Neural progenitor cell (in vitro differentiated cells): ENCODE measurements at regions not wholly inside any gene's neighbourhood (a gene's known extent, or its start where the extent isn't known, plus 50 kb on each side); places are given as distances from the start of the nearest gene placed in this dataset.
A peak's percentile ranks its signal among the peaks of the same experiment; 100 is the strongest.

Experiments used
- DNase-seq: peaks from one replicate; pipeline ENCODE4 v3.0.0-alpha.2; 2016; ENCODE audit warnings: low spot score
- H2AFZ ChIP-seq: fragments of 200-600 bp; sonication (generic); replicated peaks from 2 replicates; pipeline ENCODE4 v1.6.1; 2016; ENCODE audit warnings: antibody characterized with exemption
- H3F3A ChIP-seq: fragments of 200-600 bp; sonication (generic); 2 replicates; pipeline ENCODE4 v1.6.1; 2016; ENCODE audit warnings: antibody characterized with exemption, low read depth
- H3K27ac ChIP-seq: fragments of 200-600 bp; sonication (generic); 2 replicates; pipeline ENCODE4 v1.5.1; 2016; ENCODE audit warnings: mild to moderate bottlenecking
- H3K27me3 ChIP-seq: fragments of 200-600 bp; sonication (generic); 2 replicates; pipeline ENCODE4 v1.6.1; 2016; ENCODE audit warnings: mild to moderate bottlenecking, moderate library complexity
- H3K36me3 ChIP-seq: fragments of 200-600 bp; sonication (generic); 2 replicates; pipeline ENCODE4 v1.5.1; 2016
- H3K4me1 ChIP-seq: fragments of 200-600 bp; sonication (generic); 2 replicates; pipeline ENCODE4 v1.6.1; 2016; ENCODE audit warnings: mixed run types
- H3K4me2 ChIP-seq: fragments of 200-600 bp; sonication (generic); 2 replicates; pipeline ENCODE4 v1.6.1; 2016
- H3K4me3 ChIP-seq: fragments of 200-600 bp; sonication (generic); 2 replicates; pipeline ENCODE4 v1.5.1; 2016
- H3K79me2 ChIP-seq: fragments of 200-600 bp; sonication (generic); 2 replicates; pipeline ENCODE4 v1.6.1; 2016; ENCODE audit warnings: low read depth
- H3K9ac ChIP-seq: fragments of 200-600 bp; sonication (generic); 2 replicates; pipeline ENCODE4 v1.6.1; 2016
- H3K9me3 ChIP-seq: fragments of 200-600 bp; sonication (generic); 2 replicates; pipeline ENCODE4 v1.5.1; 2016; ENCODE audit warnings: low read depth
- H4K20me1 ChIP-seq: fragments of 200-600 bp; sonication (generic); 2 replicates; pipeline ENCODE4 v1.6.1; 2016; ENCODE audit warnings: low read depth
- H3K27ac Mint-ChIP-seq: 3 replicates; pipeline ENCODE4 v1.8.0; 2021; ENCODE audit warnings: mixed read lengths
- H3K27me3 Mint-ChIP-seq: 2 replicates; pipeline ENCODE4 v1.8.0; 2022; ENCODE audit warnings: low read depth, mild to moderate bottlenecking, inconsistent platforms, moderate library complexity, mixed read lengths; ENCODE audit not compliant: insufficient read depth
- H3K36me3 Mint-ChIP-seq: 3 replicates; pipeline ENCODE4 v1.8.0; 2021; ENCODE audit warnings: mixed read lengths
- H3K4me1 Mint-ChIP-seq: 3 replicates; pipeline ENCODE4 v1.8.0; 2021; ENCODE audit warnings: mixed read lengths
- H3K4me3 Mint-ChIP-seq: 3 replicates; pipeline ENCODE4 v1.8.0; 2021; ENCODE audit warnings: mild to moderate bottlenecking, moderate library complexity, mixed read lengths
- H3K9me3 Mint-ChIP-seq: 3 replicates; pipeline ENCODE4 v1.8.0; 2020; ENCODE audit warnings: mixed read lengths
- CTCF ChIP-seq: fragments of 200-600 bp; sonication (generic); IDR thresholded peaks from 2 replicates; pipeline ENCODE4 v1.5.1; 2017; ENCODE audit warnings: antibody characterized with exemption, mild to moderate bottlenecking
- EZH2 ChIP-seq: fragments of 200-600 bp; sonication (generic); IDR thresholded peaks from 2 replicates; pipeline ENCODE4 v1.6.1; 2017; ENCODE audit warnings: antibody characterized with exemption, mild to moderate bottlenecking, moderate library complexity
- EZH2phosphoT487 ChIP-seq: fragments of 200-600 bp; sonication (generic); IDR thresholded peaks from 2 replicates; pipeline ENCODE4 v1.6.1; 2017; ENCODE audit warnings: antibody characterized with exemption

DNA sequence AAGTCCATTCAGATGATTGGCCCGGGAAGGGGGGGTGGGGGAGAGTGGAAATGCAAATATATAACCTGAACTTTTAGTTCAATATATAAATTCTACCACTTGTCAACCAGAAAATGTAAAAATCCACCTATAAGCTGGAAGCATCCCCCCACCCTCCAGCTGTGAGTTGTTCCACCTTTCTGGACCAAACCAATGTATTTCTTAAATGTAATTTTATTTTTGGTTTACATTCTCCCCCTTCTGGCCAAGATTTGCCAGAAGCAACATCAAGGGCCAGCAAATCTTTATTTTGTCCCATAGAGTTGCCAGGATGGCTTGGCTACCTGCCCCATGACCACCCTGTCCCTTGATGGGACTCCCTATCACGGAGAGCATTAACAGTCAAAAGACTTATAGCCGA, 545.7 kb downstream of the TBL1XR1 start:
- Mint-ChIP-seq H3K4me1 (no peaks in the 10 kb centered on the region), H3K36me3 (no peaks in the 10 kb centered on the region), H3K27ac (no peak overlapping the region), H3K4me3 (no peak overlapping the region), H3K27me3 (no peaks in the 10 kb centered on the region), H3K9me3 (peaks cover 3% of the 10 kb centered on the region)
- H2AFZ ChIP-seq, result no peak overlapping the region
- H3K4me3 ChIP-seq, result no peak overlapping the region
- no peak for DNase-seq
- no peak overlapping the region for H3K9ac ChIP-seq
- no peaks in the 10 kb centered on the region for H3K4me1 ChIP-seq
- no peaks in the 10 kb centered on the region for H3K79me2 ChIP-seq
- no peak overlapping the region for H3K27ac ChIP-seq
- no peaks in the 10 kb centered on the region for H4K20me1 ChIP-seq
- no peaks in the 10 kb centered on the region for H3K27me3 ChIP-seq
- H3K36me3 ChIP-seq, result no peaks in the 10 kb centered on the region
- TF ChIP-seq CTCF, result no peak
- no peak for TF ChIP-seq EZH2phosphoT487
- no peak for TF ChIP-seq EZH2
- no peaks in the 10 kb centered on the region for H3F3A ChIP-seq
- no peak overlapping the region for H3K4me2 ChIP-seq
- H3K9me3 ChIP-seq, result no peaks in the 10 kb centered on the region

- no peaks in the 10 kb centered on the region for H3K4me1 Mint-ChIP-seq
- DNase-seq, result no peak
- no peaks in the 10 kb centered on the region for H3K36me3 Mint-ChIP-seq
- H3K9me3 Mint-ChIP-seq, result peaks cover 3% of the 10 kb centered on the region
- H3K9me3 ChIP-seq, result no peaks in the 10 kb centered on the region
- H3K4me3 Mint-ChIP-seq, result no peak overlapping the region
- H4K20me1 ChIP-seq, result no peaks in the 10 kb centered on the region
- H3K27me3 ChIP-seq, result no peaks in the 10 kb centered on the region
- no peak overlapping the region for H3K4me2 ChIP-seq
- TF ChIP-seq CTCF (peak; percentile 30), EZH2phosphoT487 (no peak)
- no peaks in the 10 kb centered on the region for H3F3A ChIP-seq
- H3K36me3 ChIP-seq, result no peaks in the 10 kb centered on the region
- no peak overlapping the region for H3K4me3 ChIP-seq
- H3K9ac ChIP-seq, result no peak overlapping the region
- H3K27ac ChIP-seq, result no peak overlapping the region
- H3K27me3 Mint-ChIP-seq, result no peaks in the 10 kb centered on the region
- H3K27ac Mint-ChIP-seq, result no peak overlapping the region
- no peaks in the 10 kb centered on the region for H3K4me1 ChIP-seq
- H2AFZ ChIP-seq, result no peak overlapping the region
- no peaks in the 10 kb centered on the region for H3K79me2 ChIP-seq
These were observed 546.8 kb downstream of the TBL1XR1 start for GRCh38 chr3:176650478-176650877.

DNA sequence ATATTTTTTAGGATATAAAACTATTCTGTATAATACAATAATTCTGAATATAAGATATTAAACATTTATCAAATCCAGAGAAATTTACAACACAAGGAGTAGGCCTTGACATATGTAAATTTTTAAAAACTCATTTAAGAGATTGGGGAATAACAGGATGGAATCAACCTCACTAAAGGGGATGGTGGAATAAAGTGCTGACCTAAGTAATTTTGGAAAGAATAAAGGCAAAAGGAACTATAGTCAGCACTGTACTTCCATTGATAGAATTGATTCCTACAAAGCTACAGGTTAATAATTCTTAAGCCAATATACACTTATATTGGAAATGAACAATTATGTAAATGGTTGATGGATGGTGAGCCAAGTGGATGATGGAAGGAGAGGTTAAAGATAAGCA, 549.3 kb downstream of the TBL1XR1 start:
- Histone ChIP-seq H3F3A (no peaks in the 10 kb centered on the region), H3K4me2 (no peak overlapping the region), H3K27me3 (no peaks in the 10 kb centered on the region), H3K36me3 (no peaks in the 10 kb centered on the region), H4K20me1 (no peaks in the 10 kb centered on the region), H2AFZ (no peak overlapping the region), H3K79me2 (no peaks in the 10 kb centered on the region), H3K9me3 (no peaks in the 10 kb centered on the region), H3K27ac (no peak overlapping the region), H3K9ac (no peak overlapping the region), H3K4me3 (no peak overlapping the region), H3K4me1 (no peaks in the 10 kb centered on the region)
- DNase-seq, result no peak
- Mint-ChIP-seq H3K27ac (no peak overlapping the region), H3K36me3 (no peaks in the 10 kb centered on the region), H3K27me3 (no peaks in the 10 kb centered on the region), H3K9me3 (peaks cover 3% of the 10 kb centered on the region), H3K4me1 (no peaks in the 10 kb centered on the region), H3K4me3 (no peak overlapping the region)
- TF ChIP-seq EZH2phosphoT487, result no peak
- no peak for TF ChIP-seq EZH2
- TF ChIP-seq CTCF, result no peak

DNA sequence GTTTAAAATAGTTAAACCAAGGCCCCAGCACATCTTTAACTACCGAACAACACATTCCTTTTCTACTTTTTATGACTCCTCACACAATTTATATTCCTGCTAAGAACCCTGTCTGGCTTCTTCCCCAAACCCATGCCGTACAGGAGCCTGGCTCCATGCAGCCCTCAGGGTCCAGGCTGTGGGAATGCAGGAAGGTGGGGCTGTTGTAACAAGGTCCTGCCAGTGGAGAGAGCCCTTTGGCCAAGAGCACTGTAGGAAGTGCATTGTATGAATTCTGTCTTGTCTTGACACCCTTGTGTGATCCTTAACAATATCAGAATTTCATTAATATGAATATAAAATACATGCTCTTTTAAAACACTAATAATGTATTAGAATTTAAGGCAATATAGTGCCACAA, 563.8 kb downstream of the TBL1XR1 start:
- Histone ChIP-seq H3K4me2 (peak overlapping the region; percentile 53), H3K9ac (no peak overlapping the region), H3K9me3 (no peaks in the 10 kb centered on the region), H3K79me2 (no peaks in the 10 kb centered on the region), H3K4me1 (peaks cover 8% of the 10 kb centered on the region), H3F3A (no peaks in the 10 kb centered on the region), H3K27me3 (no peaks in the 10 kb centered on the region), H3K27ac (no peak overlapping the region), H3K36me3 (no peaks in the 10 kb centered on the region), H4K20me1 (no peaks in the 10 kb centered on the region), H3K4me3 (no peak overlapping the region), H2AFZ (peak overlapping the region; percentile 93)
- Mint-ChIP-seq H3K36me3 (no peaks in the 10 kb centered on the region), H3K27ac (no peak overlapping the region), H3K9me3 (no peaks in the 10 kb centered on the region), H3K27me3 (no peaks in the 10 kb centered on the region), H3K4me3 (no peak overlapping the region), H3K4me1 (no peaks in the 10 kb centered on the region)
- TF ChIP-seq CTCF (peak; percentile 41), EZH2phosphoT487 (no peak)
- peak; percentile 57 for DNase-seq
